Progenitor cell of endocrine pancreas (in vitro differentiated cells): ENCODE measurements at regions not wholly inside any gene's neighbourhood (a gene's known extent, or its start where the extent isn't known, plus 50 kb on each side); places are given as distances from the start of the nearest gene placed in this dataset.
A peak's percentile ranks its signal among the peaks of the same experiment; 100 is the strongest.

Experiments
- DNase-seq: peaks from one replicate; pipeline ENCODE4 v3.0.0; 2021; ENCODE audit warnings: low spot score; ENCODE audit not compliant: unreplicated experiment
- H3K27ac Mint-ChIP-seq: 2 replicates; pipeline ENCODE4 v1.8.0; 2021; ENCODE audit warnings: mild to moderate bottlenecking, moderate library complexity, mixed read lengths
- H3K27me3 Mint-ChIP-seq: 2 replicates; pipeline ENCODE4 v1.8.0; 2021; ENCODE audit warnings: mixed read lengths
- H3K36me3 Mint-ChIP-seq: 2 replicates; pipeline ENCODE4 v1.8.0; 2022; ENCODE audit warnings: mixed read lengths; ENCODE audit not compliant: insufficient read depth
- H3K4me1 Mint-ChIP-seq: 2 replicates; pipeline ENCODE4 v1.8.0; 2021; ENCODE audit warnings: low read depth, mixed read lengths
- H3K4me3 Mint-ChIP-seq: 2 replicates; pipeline ENCODE4 v1.8.0; 2021; ENCODE audit warnings: low read depth, mild to moderate bottlenecking, moderate library complexity, mixed read lengths
- H3K9me3 Mint-ChIP-seq: 2 replicates; pipeline ENCODE4 v1.8.0; 2021; ENCODE audit warnings: low read depth, mixed read lengths
- CTCF ChIP-seq: fragments of 200-600 bp; sonication (generic); IDR thresholded peaks from one replicate; pipeline ENCODE4 v1.5.0; 2021; ENCODE audit warnings: antibody characterized with exemption, mild to moderate bottlenecking; ENCODE audit not compliant: unreplicated experiment

DNA sequence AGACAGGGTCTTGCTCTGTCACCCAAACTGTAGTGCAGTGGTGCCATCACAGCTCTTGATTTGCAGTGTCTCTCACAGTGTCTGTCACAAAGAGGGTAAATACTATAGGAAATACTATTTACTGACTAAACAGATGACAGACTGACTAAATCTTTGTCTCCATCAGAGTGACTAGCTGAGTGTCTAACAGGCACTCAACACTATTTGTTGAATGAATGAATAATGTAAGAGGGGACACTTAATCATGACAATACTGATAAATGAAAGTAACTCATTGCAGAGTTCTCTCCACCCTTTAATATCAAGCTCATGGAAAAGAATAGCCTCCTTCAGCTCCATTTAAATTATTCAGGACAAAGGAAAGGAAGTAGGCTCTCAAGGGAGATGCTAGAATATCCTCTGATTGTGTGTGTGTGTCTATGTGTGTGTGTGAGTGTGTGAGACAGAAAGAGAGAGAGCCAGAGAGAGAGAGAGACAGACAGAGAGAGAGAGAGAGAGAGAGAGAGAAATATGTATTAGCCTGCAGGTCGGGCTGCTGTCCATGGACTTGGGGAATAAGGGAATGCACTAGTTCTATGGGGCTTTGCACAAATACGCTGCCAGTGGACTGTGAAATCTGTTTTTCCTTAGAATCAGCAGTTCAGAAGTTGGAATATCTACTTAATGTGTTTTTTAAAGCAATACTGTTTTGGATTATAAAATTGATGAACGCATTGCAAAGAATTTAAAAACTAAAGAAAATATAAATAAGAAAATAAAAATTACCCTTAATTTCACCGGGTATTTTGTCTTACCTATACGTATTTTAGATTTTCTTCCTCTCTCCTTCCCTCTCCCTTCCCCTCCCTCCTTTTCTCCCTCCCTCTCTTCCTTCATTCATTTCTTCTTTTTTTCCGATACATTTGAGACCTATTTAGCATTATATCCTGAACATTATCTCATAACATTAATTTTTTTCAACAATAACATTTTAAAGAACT is 132.9 kb upstream of the LRIG1 start:
- H3K27ac Mint-ChIP-seq: no peak overlapping the region

GRCh38 chr3:66638717-66639116 is 137.9 kb upstream of the LRIG1 start:
- no peak for DNase-seq
- Mint-ChIP-seq H3K36me3 (no peaks in the 10 kb centered on the region), H3K4me3 (no peak overlapping the region), H3K27ac (no peak overlapping the region), H3K27me3 (peaks cover 8% of the 10 kb centered on the region), H3K9me3 (no peaks in the 10 kb centered on the region), H3K4me1 (peaks cover 11% of the 10 kb centered on the region)
- TF ChIP-seq CTCF: no peak

More for the DNA sequence above, 132.9 kb upstream of the LRIG1 start:
- Mint-ChIP-seq H3K27me3 (peaks cover 14% of the 10 kb centered on the region), H3K36me3 (no peaks in the 10 kb centered on the region), H3K4me1 (peaks cover 4% of the 10 kb centered on the region), H3K4me3 (no peak overlapping the region), H3K9me3 (no peaks in the 10 kb centered on the region)
- DNase-seq: no peak
- TF ChIP-seq CTCF: no peak

DNA sequence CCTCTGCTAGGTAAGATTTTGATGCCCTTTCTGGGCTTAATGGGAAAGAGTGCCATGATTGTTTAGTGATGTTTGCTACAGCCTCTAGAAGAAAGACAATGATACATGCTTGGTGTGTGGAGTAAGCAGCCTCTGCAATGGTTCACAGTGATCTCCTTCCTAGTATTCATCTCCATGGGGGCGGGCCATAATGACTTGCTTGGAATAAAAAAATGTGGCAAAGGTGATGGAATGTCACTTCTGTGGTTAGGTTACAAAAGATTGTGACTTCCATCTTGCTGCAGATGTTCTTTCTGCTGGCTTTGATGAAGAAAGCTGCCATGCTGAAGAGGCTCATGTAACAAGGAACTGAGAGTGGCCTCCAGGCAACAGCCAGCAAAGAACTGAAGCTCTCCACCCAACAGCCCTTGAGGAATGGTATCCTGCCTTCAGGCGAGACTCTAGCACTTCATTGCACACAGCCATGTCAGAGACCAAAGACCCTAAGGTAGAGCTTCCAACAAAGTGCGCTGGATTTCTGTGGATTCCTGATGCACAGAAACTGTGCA is 139.1 kb upstream of the LRIG1 start:
- no peak for DNase-seq
- peaks cover 8% of the 10 kb centered on the region for H3K27me3 Mint-ChIP-seq
- H3K4me3 Mint-ChIP-seq: no peak overlapping the region
- peaks cover 11% of the 10 kb centered on the region for H3K4me1 Mint-ChIP-seq
- no peaks in the 10 kb centered on the region for H3K36me3 Mint-ChIP-seq
- no peaks in the 10 kb centered on the region for H3K9me3 Mint-ChIP-seq
- no peak overlapping the region for H3K27ac Mint-ChIP-seq
- no peak for TF ChIP-seq CTCF

GRCh38 chr3:66642019-66642418 is 141.2 kb upstream of the LRIG1 start:
- no peak overlapping the region for H3K4me3 Mint-ChIP-seq
- H3K9me3 Mint-ChIP-seq: peaks cover 3% of the 10 kb centered on the region
- peaks cover 11% of the 10 kb centered on the region for H3K4me1 Mint-ChIP-seq
- TF ChIP-seq CTCF: no peak
- H3K36me3 Mint-ChIP-seq: no peaks in the 10 kb centered on the region
- peak overlapping the region; percentile 16 for H3K27ac Mint-ChIP-seq
- DNase-seq: no peak
- peaks cover 8% of the 10 kb centered on the region for H3K27me3 Mint-ChIP-seq

DNA sequence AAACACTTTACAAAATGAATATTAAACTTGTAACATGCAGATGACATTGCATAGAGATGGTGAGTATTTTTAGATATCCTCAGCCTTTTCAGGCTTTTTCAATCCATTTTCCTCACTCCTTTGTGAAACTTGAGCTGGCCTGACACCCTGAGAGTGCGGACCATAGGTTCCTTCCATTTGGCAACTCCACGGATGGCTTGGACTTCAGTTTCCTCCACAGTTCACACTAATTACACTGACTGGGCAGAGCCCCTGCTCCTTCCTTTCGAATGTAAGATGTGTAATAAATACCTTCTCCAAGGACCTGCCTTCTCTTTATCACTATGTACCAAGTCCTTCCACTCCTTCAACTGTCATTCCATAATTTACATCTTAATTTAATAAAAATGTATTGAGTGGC is 141.7 kb upstream of the LRIG1 start:
- peaks cover 11% of the 10 kb centered on the region for H3K4me1 Mint-ChIP-seq
- H3K4me3 Mint-ChIP-seq: no peak overlapping the region
- no peak for DNase-seq
- H3K27ac Mint-ChIP-seq: peak overlapping the region; percentile 16
- H3K27me3 Mint-ChIP-seq: peaks cover 8% of the 10 kb centered on the region
- TF ChIP-seq CTCF: no peak
- H3K9me3 Mint-ChIP-seq: peaks cover 3% of the 10 kb centered on the region
- H3K36me3 Mint-ChIP-seq: no peaks in the 10 kb centered on the region
